HepG2 (cell line): ENCODE measurements at regions not wholly inside any gene's neighbourhood (a gene's known extent, or its start where the extent isn't known, plus 50 kb on each side); places are given as distances from the start of the nearest gene placed in this dataset.

Source experiments
- CTCF ChIP-seq: sonication (generic); formaldehyde crosslinking; IDR thresholded peaks from 2 replicates; pipeline ENCODE4 v1.5.0; 2020; ENCODE audit warnings: mild to moderate bottlenecking, missing genetic modification reagents, moderate library complexity
- POLR2A ChIP-seq, 2 experiments: IDR thresholded peaks; 2 replicates each; pipeline ENCODE4 v1.6.1; 2011; ENCODE audit warnings: low read depth in 2 of 2, low read length in 2 of 2, mild to moderate bottlenecking in 1 of 2, moderate library complexity in 1 of 2; ENCODE audit not compliant: insufficient read depth in 1 of 2
- PRDM10 ChIP-seq: sonication (generic); formaldehyde crosslinking; IDR thresholded peaks from 2 replicates; pipeline ENCODE4 v1.4.0; 2020; ENCODE audit warnings: low read depth, missing genetic modification reagents
- SETDB1 ChIP-seq: sonication (generic); formaldehyde crosslinking; IDR thresholded peaks from 2 replicates; pipeline ENCODE4 v1.5.1; 2020; ENCODE audit warnings: missing genetic modification reagents, mild to moderate bottlenecking, borderline replicate concordance
- ZFP36 ChIP-seq: fragments of 150-350 bp; IDR thresholded peaks from 2 replicates; pipeline ENCODE4 v1.6.1; 2018; ENCODE audit warnings: borderline replicate concordance, low read length, low read depth; ENCODE audit not compliant: partially characterized antibody
- ZNF530 ChIP-seq: sonication (generic); formaldehyde crosslinking; IDR thresholded peaks from 2 replicates; pipeline ENCODE4 v1.5.0; 2020; ENCODE audit warnings: low read depth, mild to moderate bottlenecking, missing genetic modification reagents

- TF ChIP-seq SETDB1 (CRISPR knock-in tag), result no peak
- TF ChIP-seq CTCF (CRISPR knock-in tag), result no peak
- no peak for TF ChIP-seq PRDM10 (CRISPR knock-in tag)
- TF ChIP-seq POLR2A (IDR thresholded peaks at IDR 0.05; ENCODE audit: insufficient read depth in 1 of 2, low read depth in 2 of 2, low read length in 2 of 2), result no peak
- no peak for TF ChIP-seq ZFP36
- no peak for TF ChIP-seq ZNF530
Observed at GRCh38 chrX:112223391-112223790, 140.8 kb upstream of the TRPC5 start.
